Right hindlimb (tissue), 1 donor: ENCODE measurements at regions not wholly inside any gene's neighbourhood (a gene's known extent, or its start where the extent isn't known, plus 50 kb on each side); places are given as distances from the start of the nearest gene placed in this dataset.
"Not testable (repeated sequence)": the region's sequence is repeated elsewhere in the genome, so short reads cannot be mapped to it uniquely, and the experiment has no call there.

Experiments
- DNase-seq: peaks from one replicate; pipeline ENCODE4 v3.0.0-alpha.2; 2018

DNA sequence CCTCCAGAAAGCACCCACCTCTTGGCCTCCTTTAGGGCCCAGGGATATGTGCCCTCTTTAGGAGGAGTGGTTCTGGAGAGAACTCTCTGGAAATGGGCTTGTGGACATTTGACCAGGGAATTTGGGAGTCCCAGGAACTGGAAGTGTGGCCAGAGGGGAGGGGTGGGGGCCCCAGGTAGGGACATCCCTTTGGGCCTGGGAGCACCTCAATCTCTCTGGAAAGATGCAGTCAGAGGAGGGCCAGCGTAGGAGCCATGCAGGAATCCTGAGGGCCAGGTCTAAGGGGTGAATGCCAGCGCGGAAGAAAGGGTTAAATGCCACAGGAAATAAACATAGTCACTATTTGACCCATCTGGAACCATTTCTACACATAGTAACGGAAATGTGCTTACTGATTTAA, 50.3 kb upstream of the ITGA11 start:
- DNase-seq = no peak

GRCh38 chr15:68483165-68483564, 51.2 kb upstream of the ITGA11 start:
- no peak for DNase-seq

DNA sequence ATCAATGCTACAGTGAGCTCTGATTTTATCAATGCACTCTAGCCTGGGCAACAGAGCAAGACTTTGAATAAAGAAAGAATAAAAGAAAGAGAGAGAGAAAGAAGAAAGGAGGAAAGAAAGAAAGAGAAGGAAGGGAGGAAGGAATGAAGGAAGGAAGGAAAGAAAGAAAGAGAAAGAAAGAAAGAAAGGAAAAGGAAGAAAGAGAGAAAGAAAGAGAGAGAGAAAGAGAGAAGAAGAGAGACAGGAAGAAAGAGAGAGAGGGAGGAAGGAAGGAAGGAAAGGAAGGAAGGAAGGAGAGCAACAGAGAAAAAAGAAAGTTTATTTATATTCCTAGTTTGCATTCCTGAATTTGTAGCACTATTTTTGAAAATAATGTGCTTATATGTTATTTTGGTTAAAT, 52.3 kb upstream of the ITGA11 start:
- DNase-seq = no peak

DNA sequence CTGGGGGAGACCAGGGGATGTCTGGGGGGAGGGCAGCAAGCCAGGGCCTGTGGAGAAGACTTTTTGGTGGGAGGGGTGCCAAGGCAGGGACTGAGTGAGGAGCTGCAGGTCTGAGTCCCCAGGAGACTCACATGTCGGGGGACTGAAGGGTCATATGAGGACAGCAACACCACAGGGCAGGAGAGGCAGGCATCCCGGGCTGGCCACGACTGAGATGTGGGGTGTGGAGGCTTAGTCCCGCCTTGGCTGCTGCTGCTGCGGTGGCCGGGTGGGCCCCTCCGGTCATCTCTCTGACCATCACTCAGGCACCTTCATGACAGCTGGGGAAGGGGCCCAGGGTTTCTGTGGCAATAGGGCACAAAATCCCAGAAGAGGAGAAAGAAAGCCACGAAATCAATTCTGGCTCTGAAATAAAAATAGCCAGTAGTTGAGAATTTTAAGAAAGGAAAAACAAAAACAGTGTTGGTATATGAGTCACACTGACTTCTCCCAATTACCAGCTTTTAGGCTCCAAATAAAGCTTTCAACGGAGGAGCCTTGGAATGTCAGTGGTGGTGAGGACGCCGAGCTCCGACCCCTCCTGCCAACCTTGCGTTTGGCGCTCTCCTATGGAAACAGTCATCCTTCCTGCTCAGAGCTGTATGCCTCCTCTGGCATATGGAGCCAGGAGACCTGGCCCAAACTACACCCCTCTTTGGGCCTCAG, 52.9 kb upstream of the ITGA11 start:
- peak; percentile 41 for DNase-seq

DNA sequence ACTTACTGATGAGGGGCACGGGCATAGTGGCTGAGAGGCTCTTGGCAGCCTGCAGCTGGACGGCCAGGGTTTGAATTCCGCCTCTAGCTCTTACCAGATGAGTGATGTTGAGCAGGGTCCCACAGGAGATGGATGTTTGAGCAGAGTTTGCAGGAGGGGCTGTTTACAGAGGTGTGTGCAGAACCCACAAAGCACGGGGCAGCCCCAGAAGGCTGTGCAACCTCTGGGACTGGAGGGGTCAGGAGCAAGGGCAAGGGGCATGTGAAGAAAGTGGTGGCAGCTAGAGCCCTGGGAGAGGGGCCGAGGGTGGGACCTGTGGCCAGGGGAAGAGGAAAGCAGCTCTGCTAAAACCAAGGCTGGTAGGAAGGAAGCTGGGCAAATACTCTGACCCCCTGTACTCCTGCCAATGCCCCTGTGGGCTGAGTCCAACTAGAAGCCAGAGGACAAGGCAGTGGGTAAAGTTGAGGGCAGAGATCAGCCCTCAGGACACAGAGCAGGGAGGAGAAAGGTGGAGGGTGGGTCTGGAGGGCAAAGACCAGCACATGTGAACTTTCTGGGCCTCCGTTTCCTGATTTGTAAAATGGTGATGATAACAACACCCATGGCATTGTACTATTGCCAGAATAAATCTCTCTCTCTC, 53.9 kb upstream of the ITGA11 start:
- DNase-seq = no peak

DNA sequence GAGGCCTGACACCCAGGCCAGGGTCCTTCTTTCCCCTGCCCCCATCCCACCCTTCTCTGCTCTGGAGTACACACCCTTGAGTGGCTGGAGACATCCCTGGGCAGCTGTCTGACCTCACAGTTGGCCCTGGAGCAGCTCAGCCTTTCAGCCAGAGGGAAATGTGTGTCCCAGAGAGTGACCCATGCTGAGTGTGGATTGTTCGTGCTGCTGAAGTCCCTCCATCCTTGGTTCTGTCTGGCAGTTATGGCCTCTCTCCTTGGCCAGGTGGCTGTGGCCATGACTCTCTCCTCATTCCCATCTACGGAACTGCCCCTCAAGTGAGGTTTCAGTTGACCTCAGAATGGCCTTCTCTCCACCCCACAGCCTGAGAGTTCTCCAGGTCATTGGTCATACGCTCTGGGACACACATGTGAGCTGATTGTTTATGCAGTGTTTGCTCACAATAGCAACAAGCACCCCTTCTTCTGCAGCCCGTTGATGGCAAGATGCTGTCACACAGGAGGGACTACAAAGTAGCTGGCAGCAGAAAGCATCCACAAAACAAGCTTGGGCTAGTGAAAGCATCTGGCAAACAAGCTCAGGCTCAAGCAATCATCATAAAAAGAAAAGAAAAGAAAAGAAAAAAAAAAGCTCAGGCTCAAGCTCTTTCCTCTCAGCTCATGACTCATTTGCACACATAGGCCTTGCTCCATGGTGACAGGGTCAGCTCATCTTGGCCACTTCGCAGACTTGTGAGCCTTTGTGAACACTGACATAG, 55.3 kb upstream of the ITGA11 start:
- no peak for DNase-seq

- no peak for DNase-seq
Measured at GRCh38 chr15:68488290-68488689, 56.3 kb upstream of the ITGA11 start.

DNA sequence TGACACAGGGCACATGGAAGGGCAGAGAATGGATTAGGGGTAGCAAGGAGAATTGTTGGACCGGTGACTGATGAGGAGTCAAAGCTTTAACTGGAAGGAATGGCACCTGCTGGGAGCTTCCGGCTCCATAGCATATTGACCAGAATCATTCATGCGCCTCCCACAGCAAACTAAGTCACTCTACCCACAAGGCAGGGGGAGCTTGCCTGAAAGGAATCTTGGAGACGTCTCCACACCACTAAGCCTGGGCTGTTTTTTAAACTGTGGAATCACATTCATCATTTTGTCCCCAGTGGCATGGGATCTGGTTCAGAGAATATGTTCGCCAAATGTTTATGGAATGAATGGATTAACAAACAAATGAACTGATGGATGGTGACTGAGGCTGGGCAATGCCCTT, 57.0 kb upstream of the ITGA11 start:
- DNase-seq = no peak

DNA sequence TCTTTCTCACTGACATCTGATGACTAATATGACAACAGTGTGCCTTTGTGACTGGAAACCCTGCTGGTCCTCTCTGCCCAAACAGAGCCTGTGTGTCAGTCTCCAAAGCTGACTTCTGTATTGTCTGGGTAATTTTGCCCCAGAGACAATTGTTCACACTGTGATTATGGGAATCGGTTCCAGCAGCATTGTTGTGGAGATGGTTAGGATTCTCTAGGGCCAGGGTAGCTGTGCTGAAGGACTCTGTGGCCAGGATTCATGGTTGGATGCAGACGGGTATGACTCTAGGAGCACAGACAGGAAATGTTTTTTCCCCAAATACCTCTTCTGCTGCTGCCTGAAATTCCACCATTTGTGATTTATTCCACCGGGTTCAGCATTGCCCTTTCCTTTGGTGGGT, 57.5 kb upstream of the ITGA11 start:
- DNase-seq = no peak

DNA sequence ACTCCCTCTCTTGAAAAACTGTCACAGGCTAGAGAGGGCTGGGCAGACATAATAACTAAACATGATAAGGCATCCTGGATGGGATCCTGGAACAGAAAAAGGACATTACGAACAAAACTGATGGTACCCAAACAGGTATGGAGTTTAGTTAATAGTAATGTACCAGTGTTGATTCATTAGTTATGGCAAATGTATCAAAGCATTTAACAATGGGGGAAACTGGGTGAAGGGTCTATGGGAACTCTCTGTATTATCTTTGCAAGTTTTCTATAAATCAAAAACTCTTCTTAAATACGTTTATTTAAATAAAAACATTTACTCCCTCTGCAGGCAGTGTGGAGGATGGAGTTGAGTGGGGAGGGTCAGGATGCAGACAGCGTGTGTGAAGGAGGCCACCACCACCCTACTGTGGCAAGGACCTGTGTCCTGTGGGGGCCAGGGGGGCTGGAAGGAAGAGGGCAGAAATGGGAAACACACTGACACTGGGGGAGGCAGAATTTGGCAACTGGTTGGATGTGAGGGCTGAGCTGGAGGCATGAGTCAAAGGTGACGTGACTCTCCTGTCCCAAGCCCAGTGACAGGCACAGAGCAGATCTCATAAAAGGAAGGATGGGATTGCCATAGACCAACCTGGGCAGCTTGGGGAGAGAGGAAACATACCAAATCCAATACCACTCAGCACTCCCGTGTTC, 59.6 kb upstream of the ITGA11 start:
- DNase-seq = no peak

DNA sequence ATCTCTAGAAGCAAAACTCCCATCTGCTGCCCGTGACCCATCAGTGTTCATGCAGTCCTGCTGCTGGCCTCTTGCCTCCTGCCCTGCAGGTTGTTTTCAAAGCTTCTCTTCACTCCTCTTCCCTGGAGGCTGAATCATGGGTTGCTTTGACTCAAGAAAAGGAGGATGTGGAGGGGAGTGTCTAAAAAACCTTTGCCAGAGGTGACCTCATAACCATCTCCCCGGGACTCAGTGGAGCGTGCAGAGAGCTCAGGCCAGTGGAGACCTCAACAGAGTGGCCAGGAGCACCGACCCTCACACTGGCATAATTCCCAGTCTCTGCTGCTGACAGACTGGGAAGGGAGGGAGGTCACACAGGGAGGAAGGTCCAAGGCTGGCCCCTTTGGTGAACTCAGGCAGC, 60.9 kb upstream of the ITGA11 start:
- DNase-seq = no peak

GRCh38 chr15:68493629-68494028, 61.7 kb upstream of the ITGA11 start:
- DNase-seq = no peak

- no peak for DNase-seq
Measured at GRCh38 chr15:68494573-68495110, 62.7 kb upstream of the ITGA11 start.

DNA sequence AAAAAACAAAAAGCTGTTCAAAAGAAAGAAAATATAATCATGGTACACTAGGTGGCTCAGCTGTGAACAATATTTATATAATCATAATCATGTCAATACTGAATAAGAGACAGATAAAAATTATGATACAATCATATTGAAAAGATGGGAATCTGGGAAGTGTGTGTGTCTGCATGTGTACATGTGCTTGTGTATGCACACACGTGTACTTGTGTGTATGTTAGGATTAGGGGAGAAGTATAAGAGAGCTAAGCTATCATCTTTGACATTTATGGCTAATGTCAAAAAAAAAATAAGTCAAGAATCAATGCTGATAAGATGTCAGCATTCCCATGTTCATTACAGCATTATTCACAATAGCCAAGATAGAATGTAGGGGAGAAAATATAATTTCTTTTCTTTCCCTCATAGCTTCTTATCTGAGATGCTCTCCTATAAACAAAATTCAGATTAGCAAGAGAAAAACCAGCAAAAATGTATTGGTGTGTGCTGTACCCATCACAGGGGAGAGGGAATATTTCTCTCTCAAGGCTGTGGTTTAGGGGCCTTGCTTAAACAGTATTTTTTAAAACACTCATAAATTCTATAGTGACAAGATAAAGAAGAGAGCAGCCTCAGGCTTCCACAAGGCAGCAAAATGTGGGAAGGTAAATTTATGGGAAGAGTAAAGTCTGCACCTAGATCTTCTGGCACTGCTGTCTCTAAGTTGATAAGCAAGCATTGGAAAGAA, 63.4 kb upstream of the ITGA11 start:
- DNase-seq = no peak

GRCh38 chr15:68495981-68496705, 64.2 kb upstream of the ITGA11 start:
- DNase-seq = no peak

GRCh38 chr15:68496751-68497150, 64.8 kb upstream of the ITGA11 start:
- not testable (repeated sequence) for DNase-seq

DNA sequence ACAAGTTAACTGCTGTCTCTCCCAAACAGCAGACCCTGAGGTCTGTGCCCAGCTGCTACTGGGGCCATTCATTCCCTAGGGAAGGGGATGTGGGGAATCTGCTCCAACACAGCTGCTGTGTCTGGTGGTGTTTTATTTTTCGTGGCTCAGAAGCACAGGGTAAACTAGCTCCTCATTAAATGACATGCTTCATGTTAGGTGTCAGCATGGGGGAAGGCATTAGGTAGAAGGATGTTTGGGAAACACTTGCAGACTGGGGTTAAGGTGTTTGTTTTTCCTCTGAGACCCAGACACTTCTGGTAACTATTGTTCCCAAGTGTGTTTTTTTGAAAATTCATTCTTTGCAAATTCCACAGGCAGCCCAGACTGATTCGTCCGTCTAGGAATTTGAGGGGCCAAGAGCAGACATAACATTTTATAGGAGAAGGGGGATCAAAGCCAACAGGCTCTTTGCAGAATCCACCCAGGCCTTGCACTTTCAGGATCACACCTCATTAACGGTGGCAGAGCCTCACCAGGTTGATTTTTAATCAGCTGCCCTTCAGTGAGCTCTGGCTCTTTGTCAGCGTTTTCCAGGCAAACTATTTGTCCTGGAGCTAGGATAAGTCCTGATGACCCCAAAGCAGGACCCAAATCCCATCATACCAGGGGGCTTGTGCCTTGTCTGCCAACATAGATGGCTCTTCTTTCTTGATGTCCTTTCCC, 65.4 kb upstream of the ITGA11 start:
- no peak for DNase-seq

DNA sequence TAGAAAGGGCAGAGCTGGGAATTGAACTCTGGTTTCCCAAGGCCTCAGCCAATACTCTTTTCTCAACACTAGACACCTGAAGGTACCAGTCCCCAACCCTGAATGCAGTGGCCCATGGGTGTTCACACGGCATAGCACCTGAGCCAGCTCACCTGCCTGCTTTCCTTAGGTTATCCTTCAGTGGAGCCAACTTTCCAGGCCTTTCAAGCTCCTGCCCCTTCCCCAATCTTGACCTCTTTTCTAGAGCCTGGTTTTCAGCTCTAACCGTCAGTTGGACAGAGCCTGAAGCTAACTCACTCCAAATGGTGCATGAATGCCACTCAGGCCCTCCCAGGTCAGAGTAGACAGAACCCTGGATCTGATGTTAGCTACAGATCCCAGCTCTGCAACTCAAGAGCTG, 66.1 kb upstream of the ITGA11 start:
- DNase-seq = no peak

DNA sequence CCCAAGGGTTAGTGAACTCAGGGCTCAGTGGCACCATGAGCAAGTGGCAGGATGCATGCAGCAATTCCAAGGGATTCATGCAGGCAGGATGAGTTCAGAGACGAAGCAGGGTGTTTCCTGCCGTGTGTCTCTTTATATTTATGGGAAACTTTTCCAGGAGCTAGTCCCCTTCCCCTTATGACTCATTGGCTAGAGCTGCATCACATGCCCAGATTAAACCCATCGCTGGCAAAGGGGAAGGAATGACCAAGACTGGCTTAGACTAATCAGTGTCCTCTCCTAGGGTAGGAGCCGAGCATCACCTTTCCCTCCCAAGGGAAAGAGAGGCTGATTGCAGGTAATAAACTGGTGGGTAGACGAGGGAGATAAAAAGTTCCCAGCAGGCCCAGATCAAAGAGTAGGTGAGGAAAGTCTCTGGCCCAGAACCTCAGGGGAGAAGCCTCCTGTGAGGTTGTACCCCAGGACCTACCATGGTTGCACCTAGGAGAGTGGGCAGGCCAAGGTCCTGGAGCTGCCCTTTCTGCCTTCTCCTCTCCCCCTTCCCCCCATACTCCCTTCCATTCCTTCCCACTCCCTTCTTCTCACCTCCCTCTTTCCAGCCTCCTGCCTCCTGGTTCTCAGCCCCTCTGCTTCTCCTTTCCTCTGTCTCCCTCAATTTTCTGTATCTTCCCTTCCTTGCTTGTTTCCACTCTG, 67.8 kb upstream of the ITGA11 start:
- DNase-seq = no peak
